ENCODE measurements at regions not wholly inside any gene's neighbourhood (a gene's known extent, or its start where the extent isn't known, plus 50 kb on each side); places are given as distances from the start of the nearest gene placed in this dataset.

- DNase-seq (ENCODE audit: low spot score): no peak
These were observed 774.1 kb downstream of the BRD1 start for GRCh38 chr22:49053578-49053977.

DNA sequence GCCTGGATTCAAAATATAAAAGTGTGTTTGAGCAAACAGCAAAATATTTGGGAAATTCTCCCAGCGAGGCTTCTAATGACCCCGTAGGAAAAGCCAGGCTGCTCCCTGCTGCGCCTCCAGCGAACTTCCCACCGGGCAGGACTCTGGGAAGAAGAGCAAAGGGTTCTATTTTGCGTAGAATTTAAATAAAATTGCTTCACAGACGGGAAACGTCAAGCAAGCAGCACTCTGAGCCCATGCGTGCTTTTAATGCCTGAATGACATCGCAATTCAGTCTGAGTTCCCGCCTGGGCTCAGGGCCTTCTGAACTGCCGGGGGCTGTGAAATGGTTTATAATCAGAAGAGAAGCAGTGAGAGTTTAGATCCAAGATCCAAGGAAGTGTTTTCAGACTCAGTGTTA is 775.1 kb downstream of the BRD1 start:
- no peak for DNase-seq (ENCODE audit: low spot score)

DNA sequence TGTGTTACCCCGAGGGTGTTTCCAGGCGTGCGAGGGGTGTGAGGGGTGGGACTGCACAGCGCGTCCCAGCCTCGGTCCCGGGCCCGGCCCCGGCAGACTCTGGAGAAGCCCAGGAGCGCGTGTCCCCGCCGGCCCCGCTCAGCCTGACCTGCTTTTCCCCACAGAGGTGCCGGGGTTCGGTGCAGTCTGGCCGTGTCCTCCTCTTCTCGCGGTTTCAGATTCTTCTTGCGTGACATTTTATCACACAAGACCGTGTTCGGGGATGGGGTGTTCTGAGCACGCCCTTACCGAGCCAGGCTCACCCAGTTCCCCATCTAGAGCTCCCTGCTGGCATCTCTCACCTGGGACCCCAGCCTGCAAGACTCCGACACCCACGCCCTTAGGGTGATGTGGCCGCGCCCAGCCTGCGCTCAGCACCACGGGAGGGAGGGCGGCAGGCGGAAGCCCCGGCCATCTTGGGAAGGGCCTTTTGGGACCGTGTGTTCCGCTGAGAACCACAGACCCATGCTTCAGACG is 775.6 kb downstream of the BRD1 start:
- DNase-seq (ENCODE audit: low spot score): no peak

DNA sequence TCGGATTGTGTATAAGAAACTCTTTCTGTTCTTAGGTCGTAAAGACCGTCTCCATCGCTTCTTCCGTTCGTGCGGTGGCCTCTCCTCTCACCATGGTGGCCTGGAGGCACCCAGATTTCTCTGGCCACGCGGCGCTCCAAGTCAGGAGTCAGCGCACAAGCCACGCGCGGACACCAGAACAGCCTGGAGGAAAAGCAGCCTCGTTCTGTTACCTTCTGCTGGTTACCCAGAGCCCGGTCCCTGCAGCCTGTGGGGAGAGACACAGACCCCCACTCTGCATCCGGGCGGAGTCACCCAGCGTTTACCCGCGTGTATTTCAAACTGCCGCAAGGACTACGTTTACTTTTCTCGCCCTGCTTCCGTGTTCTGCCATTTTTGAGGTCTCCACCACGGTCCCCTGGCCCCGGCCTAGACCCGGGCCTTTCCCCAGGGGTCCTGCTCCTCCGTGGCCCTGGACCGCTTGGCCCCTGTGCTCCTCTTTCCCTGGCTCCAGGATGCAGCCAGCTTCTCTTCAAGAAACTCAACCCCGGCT is 776.1 kb downstream of the BRD1 start:
- DNase-seq (ENCODE audit: low spot score): no peak

- DNase-seq (ENCODE audit: low spot score): no peak
These were observed 778.0 kb downstream of the BRD1 start for GRCh38 chr22:49049691-49050090.

GRCh38 chr22:49048591-49048990 is 779.1 kb downstream of the BRD1 start:
- DNase-seq (ENCODE audit: low spot score): no peak

- DNase-seq (ENCODE audit: low spot score): no peak
These were observed 780.2 kb downstream of the BRD1 start for GRCh38 chr22:49047447-49047846.

DNA sequence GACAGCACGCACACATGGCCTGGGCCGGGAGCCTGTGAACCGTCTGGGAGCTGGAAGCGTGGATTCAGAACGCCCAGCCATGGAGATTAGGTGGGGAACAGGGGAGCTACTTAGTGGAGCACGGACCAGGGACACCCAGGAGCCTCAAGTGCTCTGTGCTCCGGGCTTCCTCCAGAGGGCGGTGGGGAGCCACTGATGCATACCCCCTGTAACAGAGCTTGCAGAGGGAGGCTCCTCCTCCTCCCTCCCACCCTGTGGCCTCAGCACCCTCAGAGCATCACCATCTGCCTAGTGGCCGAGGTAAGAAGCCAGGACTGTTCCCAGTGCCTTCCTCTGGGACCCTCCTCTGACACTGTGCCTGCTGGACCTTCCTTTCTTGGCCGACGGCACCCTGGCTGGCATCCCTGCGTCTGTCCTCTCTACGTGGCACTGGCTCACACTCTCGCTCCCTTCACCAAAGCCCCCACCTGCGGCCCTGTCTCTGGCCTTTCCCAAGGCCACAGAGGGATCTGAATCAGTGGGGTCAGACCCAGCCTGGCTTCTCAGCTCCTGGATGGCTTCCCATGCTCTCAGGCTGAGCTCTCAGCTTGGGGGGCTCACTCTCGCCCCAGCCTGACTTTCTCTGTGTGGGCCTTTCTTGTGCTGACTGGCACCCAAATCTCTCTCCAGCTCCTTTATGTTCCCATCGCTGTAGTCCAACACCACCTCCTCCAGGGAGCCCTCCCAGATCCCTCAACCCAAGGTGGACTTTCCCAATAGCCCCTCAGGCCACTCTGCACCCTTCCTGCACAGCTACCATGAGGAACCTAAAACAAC is 780.9 kb downstream of the BRD1 start:
- peak; percentile 84 for DNase-seq (ENCODE audit: low spot score)

DNA sequence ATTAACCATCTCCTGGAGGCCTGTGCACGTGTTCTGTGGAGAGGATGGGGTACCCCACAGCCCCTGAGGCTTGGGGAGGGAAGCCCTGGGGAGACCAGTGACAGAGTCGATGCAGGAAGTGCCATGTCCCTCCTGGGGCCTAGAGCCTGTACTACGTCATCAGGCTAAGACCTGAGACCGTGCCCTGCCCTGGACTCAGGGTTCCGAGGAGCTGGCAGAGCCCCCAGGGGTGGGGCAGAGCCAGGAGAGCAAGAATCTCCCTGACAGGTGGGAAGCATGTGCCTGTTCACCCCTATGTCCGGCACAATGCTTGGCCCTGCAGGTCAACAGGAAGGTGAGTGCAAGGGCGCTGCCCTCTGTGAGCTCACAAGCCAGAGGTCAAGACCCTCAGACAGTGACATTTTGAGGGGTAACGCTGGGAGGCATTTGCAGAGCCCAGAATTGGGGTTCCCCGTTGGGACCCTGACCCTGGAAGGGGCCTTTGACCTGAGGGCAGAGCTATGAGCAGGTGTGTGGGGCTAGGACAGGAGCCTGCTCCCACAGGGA is 781.6 kb downstream of the BRD1 start:
- DNase-seq (ENCODE audit: low spot score): no peak

DNA sequence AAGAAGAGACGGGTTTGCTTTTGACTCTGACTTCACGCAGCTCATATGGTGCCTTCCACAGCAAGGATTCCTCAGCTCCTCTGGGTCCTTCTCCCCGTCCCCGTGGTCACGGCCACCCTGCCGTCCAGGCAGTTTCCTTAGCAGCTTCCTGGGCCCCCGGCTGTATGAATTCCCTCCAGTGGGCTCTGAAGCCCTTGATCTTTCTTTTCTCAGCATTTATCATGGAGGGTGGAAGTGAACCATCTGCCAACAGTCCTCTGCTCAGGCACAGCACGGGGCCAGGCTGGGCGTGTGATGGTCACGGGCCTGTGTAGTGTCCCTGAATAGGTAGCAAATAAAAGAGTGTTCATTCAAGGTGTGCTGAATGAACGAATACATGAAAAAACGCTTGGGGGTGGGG is 782.4 kb downstream of the BRD1 start:
- DNase-seq (ENCODE audit: low spot score): no peak

DNA sequence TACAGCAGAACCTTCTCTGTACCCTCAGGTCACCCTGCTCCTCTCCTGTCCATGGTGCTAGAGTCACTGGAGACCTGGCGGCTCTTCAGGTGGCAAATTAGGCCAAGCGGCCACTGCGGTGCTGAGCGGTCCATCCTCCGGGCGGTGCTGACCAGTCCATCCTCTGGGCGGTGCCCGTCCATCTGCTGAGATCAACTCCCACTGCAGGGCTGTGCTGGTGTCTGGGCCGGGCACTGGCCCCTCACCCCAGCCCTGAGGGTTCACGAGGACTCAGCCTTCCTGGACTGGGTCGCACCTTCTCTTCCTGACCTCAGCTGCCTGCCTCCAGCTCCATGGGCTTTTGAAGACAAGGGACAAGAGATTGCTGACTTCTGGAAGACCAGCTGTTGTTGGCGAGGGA is 782.9 kb downstream of the BRD1 start:
- no peak for DNase-seq (ENCODE audit: low spot score)

DNA sequence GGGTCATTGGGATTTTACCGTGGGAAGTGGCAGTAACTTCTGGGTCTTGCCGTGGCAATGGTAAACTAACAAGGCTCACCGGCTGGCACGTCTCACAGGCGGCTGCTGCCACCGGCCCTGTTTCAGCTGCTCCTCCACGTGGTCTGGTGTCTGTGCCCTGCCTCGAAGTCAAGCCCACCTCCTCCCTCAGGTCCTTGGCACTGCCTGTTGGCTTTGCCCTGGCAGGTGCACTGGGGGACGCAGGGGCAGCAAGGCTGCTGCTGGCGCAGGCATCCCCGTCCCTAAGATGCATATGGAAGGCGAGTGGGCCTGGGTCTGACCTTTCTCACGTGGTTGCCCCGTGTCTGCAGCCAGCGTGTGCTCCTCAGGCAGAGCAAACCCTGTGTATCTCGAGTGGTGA is 783.6 kb downstream of the BRD1 start:
- no peak for DNase-seq (ENCODE audit: low spot score)

DNA sequence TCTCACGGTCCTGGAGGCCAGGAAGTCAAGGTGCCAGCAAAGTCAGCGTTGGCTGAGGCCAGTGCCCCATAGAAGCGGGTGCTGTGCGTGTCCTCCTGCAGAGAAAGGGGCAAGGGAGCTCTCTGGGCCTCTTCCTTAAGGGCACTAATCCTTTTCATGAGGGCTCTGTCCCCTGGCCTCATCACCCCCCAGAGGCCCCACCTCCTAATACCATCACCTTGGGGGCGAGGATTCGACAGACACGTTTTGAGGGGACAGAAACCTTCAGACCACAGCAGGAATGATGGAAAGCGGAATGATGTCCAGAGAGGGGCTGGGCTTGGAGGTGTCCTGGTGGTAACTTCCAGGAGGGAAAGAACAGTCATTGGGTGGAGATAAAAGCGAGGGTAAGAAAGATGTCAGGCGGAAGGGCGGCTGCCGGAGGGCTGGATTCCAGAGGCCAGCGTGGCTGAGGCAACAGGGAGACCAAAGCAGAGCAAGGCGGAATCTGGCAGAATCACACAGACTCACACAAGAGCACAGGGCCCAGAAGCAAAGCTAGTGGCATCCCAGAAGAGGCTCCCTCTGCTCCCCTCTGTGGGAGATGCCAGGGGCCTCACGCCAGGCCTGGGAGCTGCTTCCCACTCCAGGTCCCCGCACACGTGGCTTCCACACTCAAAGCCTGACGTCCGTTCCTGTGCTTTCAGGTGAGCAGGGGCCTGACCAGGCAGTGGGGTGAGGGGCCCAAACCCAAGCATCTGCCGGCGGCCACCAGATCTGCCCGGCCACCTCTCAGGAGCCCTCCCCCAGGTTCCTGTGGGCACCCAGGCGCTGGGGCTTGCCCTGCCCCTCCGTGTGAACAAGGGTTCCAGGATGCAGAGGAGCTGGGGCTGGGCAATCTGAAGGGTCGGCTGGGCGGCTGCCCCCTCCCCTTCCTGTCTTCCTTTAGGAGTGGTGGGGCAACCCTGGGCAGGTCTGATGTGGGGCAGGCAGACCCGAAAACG is 784.5 kb downstream of the BRD1 start:
- DNase-seq (ENCODE audit: low spot score): no peak

- DNase-seq (ENCODE audit: low spot score): no peak
These were observed 785.6 kb downstream of the BRD1 start for GRCh38 chr22:49042066-49042465.

GRCh38 chr22:49040754-49041467 is 786.8 kb downstream of the BRD1 start:
- DNase-seq (ENCODE audit: low spot score): no peak

- no peak for DNase-seq (ENCODE audit: low spot score)
These were observed 787.6 kb downstream of the BRD1 start for GRCh38 chr22:49040111-49040510.

GRCh38 chr22:49039625-49040024 is 788.0 kb downstream of the BRD1 start:
- no peak for DNase-seq (ENCODE audit: low spot score)

GRCh38 chr22:49037701-49038245 is 789.9 kb downstream of the BRD1 start:
- DNase-seq (ENCODE audit: low spot score): no peak

- DNase-seq (ENCODE audit: low spot score): no peak
These were observed 791.2 kb downstream of the BRD1 start for GRCh38 chr22:49036513-49036912.

DNA sequence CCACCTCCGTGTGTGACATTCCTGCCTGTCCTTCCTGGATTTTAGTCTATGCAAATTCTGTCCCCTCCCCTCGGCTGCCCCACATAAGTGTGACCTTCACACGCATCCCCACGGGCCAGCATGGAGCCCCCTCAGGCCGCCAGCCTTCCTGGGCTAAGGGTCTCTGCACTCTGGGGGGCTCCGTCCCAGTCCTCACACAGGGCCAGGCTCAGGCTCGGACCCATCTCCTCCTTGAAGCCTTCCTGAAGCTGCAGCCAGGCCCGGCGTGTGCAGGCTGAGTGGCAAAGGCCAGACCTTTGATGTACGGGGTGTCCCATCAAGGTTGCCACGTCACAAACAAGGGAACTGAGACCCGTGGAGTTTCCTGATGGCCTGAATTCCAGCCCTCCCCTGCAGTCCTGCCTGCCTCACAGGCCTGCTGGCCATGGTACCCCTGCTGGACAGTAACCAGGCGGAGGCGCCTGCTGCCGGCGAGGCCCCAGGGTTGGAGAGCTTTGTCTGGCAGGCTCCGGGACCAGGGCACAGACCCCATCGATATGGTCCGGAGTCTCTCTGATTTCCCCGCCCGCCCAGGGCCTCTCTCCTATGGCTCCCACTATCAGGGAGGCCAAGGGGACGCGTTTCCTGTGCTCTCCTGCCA is 791.7 kb downstream of the BRD1 start:
- DNase-seq (ENCODE audit: low spot score): no peak
